PC-9 (cell line): ENCODE measurements at regions not wholly inside any gene's neighbourhood (a gene's known extent, or its start where the extent isn't known, plus 50 kb on each side); places are given as distances from the start of the nearest gene placed in this dataset.

Experiments used
- BruUV-seq: library from RNA; stranded (reverse); fragments of 400-500 nt; replicated peaks from 2 replicates; lab custom pipeline; 2021; lab: Mats Ljungman, UMichigan
- CTCF ChIA-PET: fragments of 300-600 bp; sonication (Branson Sonifier 250); formaldehyde crosslinking; loops from one replicate; lab custom pipeline; 2022; ENCODE audit warnings: antibody characterized with exemption; lab: Charles Lee
- POLR2A ChIA-PET: fragments of 300-600 bp; sonication (Branson Sonifier 250); formaldehyde crosslinking; loops from one replicate; lab custom pipeline; 2022; ENCODE audit warnings: antibody characterized with exemption; ENCODE audit not compliant: unreplicated experiment; lab: Charles Lee
- DNase-seq, 2 experiments: peaks; one replicate each; pipeline versions ENCODE4 v3.0.0 to v3.0.0-alpha.2; 2015 to 2022; ENCODE audit warnings: mixed read lengths in 1 of 2
- H2AFZ ChIP-seq: fragments of 200-600 bp; sonication (generic); 2 replicates; pipeline ENCODE4 v1.8.1; 2017; ENCODE audit warnings: antibody characterized with exemption
- H3F3A ChIP-seq: fragments of 200-600 bp; sonication (generic); 2 replicates; pipeline ENCODE4 v1.8.1; 2017; ENCODE audit warnings: antibody characterized with exemption, mild to moderate bottlenecking, low read depth; ENCODE audit not compliant: insufficient read depth
- H3K27ac ChIP-seq: fragments of 200-600 bp; sonication (generic); 2 replicates; pipeline ENCODE4 v1.6.1; 2016; ENCODE audit warnings: mixed run types
- H3K27me3 ChIP-seq: fragments of 200-600 bp; sonication (generic); 2 replicates; pipeline ENCODE4 v1.6.1; 2016; ENCODE audit warnings: low read depth, mixed run types; ENCODE audit not compliant: insufficient read depth
- H3K36me3 ChIP-seq: fragments of 200-600 bp; sonication (generic); 2 replicates; pipeline ENCODE4 v1.6.1; 2016; ENCODE audit warnings: low read depth, mixed run types
- H3K4me1 ChIP-seq: fragments of 200-600 bp; sonication (generic); replicated peaks from 2 replicates; pipeline ENCODE4 v1.6.1; 2016; ENCODE audit warnings: mixed run types; ENCODE audit not compliant: insufficient read depth
- H3K4me2 ChIP-seq: fragments of 200-600 bp; sonication (generic); 2 replicates; pipeline ENCODE4 v1.6.1; 2017; ENCODE audit warnings: mixed run types
- H3K4me3 ChIP-seq: fragments of 200-600 bp; sonication (generic); 2 replicates; pipeline ENCODE4 v1.6.1; 2016; ENCODE audit warnings: mixed run types
- H3K79me2 ChIP-seq: fragments of 200-600 bp; sonication (generic); 2 replicates; pipeline ENCODE4 v1.6.1; 2017; ENCODE audit warnings: low read depth, mixed run types
- H3K9me2 ChIP-seq: fragments of 200-600 bp; sonication (generic); 2 replicates; pipeline ENCODE4 v1.8.1; 2017; ENCODE audit warnings: mild to moderate bottlenecking; ENCODE audit not compliant: insufficient read depth
- H3K9me3 ChIP-seq: fragments of 200-600 bp; sonication (generic); 2 replicates; pipeline ENCODE4 v1.8.1; 2016; ENCODE audit warnings: low read depth; ENCODE audit not compliant: insufficient read depth
- H4K20me1 ChIP-seq: fragments of 200-600 bp; sonication (generic); 2 replicates; pipeline ENCODE4 v1.8.1; 2017; ENCODE audit not compliant: insufficient read depth
- EZH2 ChIP-seq: fragments of 200-600 bp; sonication (generic); IDR thresholded peaks from 2 replicates; pipeline ENCODE4 v1.8.0; 2017; ENCODE audit warnings: antibody characterized with exemption, low read depth
- intact Hi-C: fragments of 100-400 bp; cut with micrococcal nuclease; formaldehyde crosslinking; loops from one replicate; pipeline ENCODE4 v1.10.0; 2022; ENCODE audit not compliant: unreplicated experiment
- TF ChIP-seq, protein P1 (sequence below): fragments of 200-600 bp; sonication (generic); conservative IDR thresholded peaks from 2 replicates; pipeline ENCODE4 v1.6.1; 2017; ENCODE audit warnings: mixed run types, antibody characterized with exemption, mild to moderate bottlenecking, moderate library complexity

DNA sequence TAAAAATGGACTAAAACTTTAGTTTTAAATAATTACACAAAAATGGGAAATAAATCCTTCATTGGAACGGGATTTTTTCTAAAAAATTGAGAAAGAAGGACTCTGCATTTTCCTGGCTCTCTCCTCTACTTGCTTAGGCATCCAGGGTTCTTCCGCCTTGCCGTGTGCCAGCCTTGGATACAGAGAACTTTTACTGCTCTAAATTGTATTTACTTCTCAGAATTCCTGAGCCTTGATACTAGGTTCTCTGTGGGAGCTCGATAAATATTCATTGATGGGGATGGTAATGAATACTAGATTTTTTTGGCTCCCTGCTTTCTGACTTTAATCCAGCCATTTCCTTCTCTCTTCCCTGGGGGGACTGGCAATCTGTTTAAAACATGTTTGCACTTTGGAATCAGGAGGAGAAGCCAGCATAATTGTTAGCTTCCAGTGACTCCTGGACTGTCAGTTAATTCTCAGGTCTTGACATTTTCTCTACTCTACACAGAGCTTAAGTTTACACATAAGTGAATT is 746.1 kb upstream of the LRRTM1 start:
- intact Hi-C loops: no loop called here
- Histone ChIP-seq H2AFZ (no peak overlapping the region), H3K9me3 (no peaks in the 10 kb centered on the region), H3K9me2 (no peaks in the 10 kb centered on the region), H3K4me1 (no peaks in the 10 kb centered on the region), H4K20me1 (no peaks in the 10 kb centered on the region), H3K4me2 (no peak overlapping the region), H3F3A (no peaks in the 10 kb centered on the region), H3K27ac (no peak overlapping the region), H3K36me3 (no peaks in the 10 kb centered on the region), H3K4me3 (no peak overlapping the region), H3K79me2 (no peaks in the 10 kb centered on the region), H3K27me3 (no peaks in the 10 kb centered on the region)
- ChIA-PET CTCF (no interaction called here), POLR2A (no interaction called here)
- no peak for TF ChIP-seq EZH2
- no peak for DNase-seq
- no TSS peak for BruUV-seq

DNA sequence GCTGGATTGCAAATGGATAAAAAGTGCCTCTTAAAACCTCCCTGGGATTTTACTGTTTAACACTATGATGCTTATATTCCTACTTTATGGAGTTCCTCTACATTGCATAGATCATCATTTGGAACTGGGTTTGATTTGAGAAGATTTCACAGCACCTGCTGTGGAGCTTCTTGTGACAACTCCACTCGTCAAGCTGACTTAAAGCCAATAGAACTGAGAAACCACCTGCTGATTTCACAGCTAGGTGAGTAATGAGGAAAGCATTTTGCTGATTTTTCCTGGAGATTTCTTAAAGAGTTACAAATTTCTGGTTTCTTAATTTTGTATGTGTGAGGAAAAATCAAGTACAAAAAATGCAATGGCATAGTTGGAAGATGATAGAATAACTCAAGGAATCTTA is 739.1 kb upstream of the LRRTM1 start:
- DNase-seq: no peak
- no peaks in the 10 kb centered on the region for H3K27me3 ChIP-seq
- no peaks in the 10 kb centered on the region for H3F3A ChIP-seq
- no peak for TF ChIP-seq EZH2
- TF ChIP-seq, protein P1, sequence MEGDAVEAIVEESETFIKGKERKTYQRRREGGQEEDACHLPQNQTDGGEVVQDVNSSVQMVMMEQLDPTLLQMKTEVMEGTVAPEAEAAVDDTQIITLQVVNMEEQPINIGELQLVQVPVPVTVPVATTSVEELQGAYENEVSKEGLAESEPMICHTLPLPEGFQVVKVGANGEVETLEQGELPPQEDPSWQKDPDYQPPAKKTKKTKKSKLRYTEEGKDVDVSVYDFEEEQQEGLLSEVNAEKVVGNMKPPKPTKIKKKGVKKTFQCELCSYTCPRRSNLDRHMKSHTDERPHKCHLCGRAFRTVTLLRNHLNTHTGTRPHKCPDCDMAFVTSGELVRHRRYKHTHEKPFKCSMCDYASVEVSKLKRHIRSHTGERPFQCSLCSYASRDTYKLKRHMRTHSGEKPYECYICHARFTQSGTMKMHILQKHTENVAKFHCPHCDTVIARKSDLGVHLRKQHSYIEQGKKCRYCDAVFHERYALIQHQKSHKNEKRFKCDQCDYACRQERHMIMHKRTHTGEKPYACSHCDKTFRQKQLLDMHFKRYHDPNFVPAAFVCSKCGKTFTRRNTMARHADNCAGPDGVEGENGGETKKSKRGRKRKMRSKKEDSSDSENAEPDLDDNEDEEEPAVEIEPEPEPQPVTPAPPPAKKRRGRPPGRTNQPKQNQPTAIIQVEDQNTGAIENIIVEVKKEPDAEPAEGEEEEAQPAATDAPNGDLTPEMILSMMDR: no peak
- no peak overlapping the region for H3K27ac ChIP-seq
- H4K20me1 ChIP-seq: no peaks in the 10 kb centered on the region; the same call in 1 of the 2 replicates
- no peaks in the 10 kb centered on the region for H3K4me1 ChIP-seq
- H3K9me3 ChIP-seq: no peaks in the 10 kb centered on the region
- no peaks in the 10 kb centered on the region for H3K79me2 ChIP-seq
- no peaks in the 10 kb centered on the region for H3K36me3 ChIP-seq
- ChIA-PET POLR2A (no interaction called here), CTCF (no interaction called here)
- no TSS peak for BruUV-seq
- no peaks in the 10 kb centered on the region for H3K9me2 ChIP-seq
- no peak overlapping the region for H3K4me3 ChIP-seq
- H3K4me2 ChIP-seq: no peak overlapping the region
- H2AFZ ChIP-seq: no peak overlapping the region
- intact Hi-C loops: no loop called here

DNA sequence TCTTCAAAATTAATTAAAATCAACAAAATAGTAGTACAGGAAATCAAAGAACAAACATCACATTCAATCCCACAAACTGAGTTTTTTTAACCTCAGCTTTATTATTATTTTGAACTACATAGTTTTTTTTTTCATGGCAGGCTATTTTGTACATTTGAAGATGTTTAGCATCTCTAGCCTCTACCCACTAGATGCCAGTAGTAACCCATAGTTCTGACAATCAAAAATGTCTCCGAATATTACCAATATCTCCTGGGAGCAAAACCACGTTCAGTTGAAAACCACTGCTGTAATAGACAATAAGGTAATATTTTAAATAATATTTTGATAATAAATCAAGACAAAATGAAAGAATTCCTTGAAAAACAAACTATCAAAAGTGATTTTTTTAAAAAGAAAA is 702.6 kb upstream of the LRRTM1 start:
- Histone ChIP-seq H3K27me3 (no peaks in the 10 kb centered on the region), H3K9me2 (no peaks in the 10 kb centered on the region), H3F3A (no peaks in the 10 kb centered on the region; the same call in 1 of the 2 replicates), H3K36me3 (no peaks in the 10 kb centered on the region), H3K4me3 (no peak overlapping the region), H2AFZ (no peak overlapping the region), H3K9me3 (no peaks in the 10 kb centered on the region), H4K20me1 (no peaks in the 10 kb centered on the region), H3K27ac (no peak overlapping the region), H3K4me2 (no peak overlapping the region), H3K4me1 (no peaks in the 10 kb centered on the region), H3K79me2 (no peaks in the 10 kb centered on the region)
- TF ChIP-seq, protein P1: no peak; the same call in 1 of the 2 replicates
- intact Hi-C loops: no loop called here
- BruUV-seq: no TSS peak
- CTCF ChIA-PET: no interaction called here
- no peak for DNase-seq
- POLR2A ChIA-PET: no interaction called here

DNA sequence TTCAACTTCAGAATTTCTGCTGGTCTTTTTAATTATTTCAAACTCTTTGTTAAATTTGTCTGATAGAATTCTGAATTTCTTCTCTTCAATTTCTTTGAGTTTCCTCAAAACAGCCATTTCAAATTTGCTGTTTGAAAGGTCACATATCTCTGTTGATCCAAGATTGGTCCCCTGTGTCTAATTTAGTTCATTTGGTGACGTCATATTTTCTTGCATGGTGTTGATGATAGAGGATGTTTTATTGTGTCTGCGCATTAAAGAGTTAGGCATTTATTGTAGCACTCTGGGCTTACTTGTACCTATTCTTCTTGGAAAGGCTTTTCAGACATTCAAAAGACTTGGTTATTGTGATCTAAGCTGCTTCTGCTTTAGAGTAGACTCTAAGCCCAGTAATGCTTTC is 698.4 kb upstream of the LRRTM1 start:
- ChIA-PET CTCF (no interaction called here), POLR2A (no interaction called here)
- Histone ChIP-seq H3K9me3 (no peaks in the 10 kb centered on the region), H3K4me2 (no peak overlapping the region), H3K27ac (no peak overlapping the region), H3K27me3 (no peaks in the 10 kb centered on the region), H3K9me2 (no peaks in the 10 kb centered on the region), H3K36me3 (no peaks in the 10 kb centered on the region), H2AFZ (no peak overlapping the region), H3K4me3 (no peak overlapping the region), H4K20me1 (no peaks in the 10 kb centered on the region), H3F3A (no peaks in the 10 kb centered on the region; the same call in 1 of the 2 replicates), H3K4me1 (no peaks in the 10 kb centered on the region), H3K79me2 (no peaks in the 10 kb centered on the region)
- intact Hi-C loops: no loop called here
- TF ChIP-seq EZH2: no peak
- TF ChIP-seq, protein P1: no peak
- BruUV-seq: no TSS peak
- no peak for DNase-seq
